ENCODE measurements at regions not wholly inside any gene's neighbourhood (a gene's known extent, or its start where the extent isn't known, plus 50 kb on each side); places are given as distances from the start of the nearest gene placed in this dataset.

DNA sequence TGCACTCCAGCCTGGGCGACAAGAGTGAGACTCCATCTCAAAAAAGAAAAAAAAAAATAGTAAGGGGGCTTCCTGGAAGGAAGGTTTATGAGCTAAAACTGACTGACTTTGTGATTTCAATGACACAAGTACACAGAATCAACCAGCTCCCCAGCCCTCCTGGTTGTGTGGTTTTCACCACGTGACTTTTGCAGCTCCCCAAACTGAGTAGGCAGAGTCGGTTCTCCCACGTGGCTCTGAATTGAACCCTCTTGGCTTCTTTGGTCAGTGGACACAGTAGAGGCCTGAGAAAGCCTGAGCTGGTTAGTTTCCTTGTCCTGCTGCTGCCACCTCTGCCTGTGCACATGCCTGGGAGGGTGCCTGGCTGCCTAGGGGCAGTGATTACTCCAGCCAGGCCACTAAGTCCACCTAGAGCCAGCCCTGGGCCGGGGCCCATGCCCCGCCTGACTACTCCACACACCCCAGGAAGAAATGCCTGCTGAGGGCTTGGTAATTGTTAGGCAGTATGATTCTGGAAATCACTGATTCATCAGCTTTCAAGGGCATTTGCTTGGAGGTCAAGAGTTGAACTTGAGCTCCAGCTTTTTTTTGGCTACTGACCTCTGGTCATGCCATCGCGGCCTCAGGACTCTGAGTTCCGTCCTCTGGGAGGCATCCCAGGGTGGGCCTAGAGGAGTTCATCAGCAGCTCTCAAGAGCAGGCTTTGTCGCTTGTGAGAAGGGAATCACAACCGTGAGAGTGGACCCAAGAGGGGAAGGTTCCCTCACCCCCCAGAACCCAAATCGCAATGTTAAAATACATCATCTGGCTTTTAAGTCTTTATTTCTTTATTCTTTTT is 431.9 kb upstream of the HS6ST1 start:
- FAIRE-seq = no peak

DNA sequence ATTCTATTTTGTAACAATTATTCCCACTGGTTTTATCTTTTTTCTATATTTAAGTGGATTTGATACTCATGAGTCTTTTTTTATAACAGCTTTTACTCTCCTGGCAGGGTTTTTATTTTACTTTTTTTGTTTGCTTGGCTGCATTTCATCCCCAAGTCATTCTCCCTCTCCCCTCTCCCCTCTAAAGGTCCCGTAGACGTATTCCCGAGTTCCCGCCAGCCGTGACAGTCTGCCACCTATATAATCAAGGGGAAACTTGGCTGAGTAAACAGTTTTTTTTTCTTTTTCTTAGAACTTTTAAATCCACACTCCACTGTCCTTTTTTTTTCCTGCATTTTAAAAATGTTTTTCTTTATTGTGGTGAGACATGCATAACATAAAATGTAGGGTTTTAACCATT is 433.1 kb upstream of the HS6ST1 start:
- DNase-seq (ENCODE audit: insufficient read length, low spot score) = no peak
- no peak for FAIRE-seq
- TF ChIP-seq SPI1 (IDR thresholded peaks at IDR 0.05; ENCODE audit: low read depth, low read length) = no peak
- no peak for TF ChIP-seq POLR2AphosphoS5 (IDR thresholded peaks at IDR 0.05; ENCODE audit: low read depth, low read length)
- TF ChIP-seq POLR2A (IDR thresholded peaks at IDR 0.05; ENCODE audit: low read depth, low read length) = no peak
- no peak for TF ChIP-seq POU2F2 (IDR thresholded peaks at IDR 0.05; ENCODE audit: low read depth, low read length)
- TF ChIP-seq TAF1 (IDR thresholded peaks at IDR 0.05; ENCODE audit: low read depth, low read length) = no peak
- no peak for TF ChIP-seq PAX5 (IDR thresholded peaks at IDR 0.05; ENCODE audit: insufficient read depth, low read length, severe bottlenecking)

More for the DNA sequence above, 431.9 kb upstream of the HS6ST1 start:
- no peak for DNase-seq (ENCODE audit: insufficient read length, low spot score)
- no peak for TF ChIP-seq POLR2A (IDR thresholded peaks at IDR 0.05; ENCODE audit: low read depth, low read length)
- no peak for TF ChIP-seq POLR2AphosphoS5 (IDR thresholded peaks at IDR 0.05; ENCODE audit: low read depth, low read length)
- TF ChIP-seq SPI1 (IDR thresholded peaks at IDR 0.05; ENCODE audit: low read depth, low read length) = no peak
- TF ChIP-seq TAF1 (IDR thresholded peaks at IDR 0.05; ENCODE audit: low read depth, low read length) = no peak

- DNase-seq (ENCODE audit: insufficient read length, low spot score) (no peak), FAIRE-seq (peak; percentile 23)
- no peak for TF ChIP-seq PAX5 (IDR thresholded peaks at IDR 0.05; ENCODE audit: insufficient read depth, low read length, severe bottlenecking)
- TF ChIP-seq SPI1 (IDR thresholded peaks at IDR 0.05; ENCODE audit: low read depth, low read length) = peak; percentile 56; the same call in 1 of the 2 replicates
Observed at GRCh38 chr2:128752691-128753263, 434.1 kb upstream of the HS6ST1 start.

DNA sequence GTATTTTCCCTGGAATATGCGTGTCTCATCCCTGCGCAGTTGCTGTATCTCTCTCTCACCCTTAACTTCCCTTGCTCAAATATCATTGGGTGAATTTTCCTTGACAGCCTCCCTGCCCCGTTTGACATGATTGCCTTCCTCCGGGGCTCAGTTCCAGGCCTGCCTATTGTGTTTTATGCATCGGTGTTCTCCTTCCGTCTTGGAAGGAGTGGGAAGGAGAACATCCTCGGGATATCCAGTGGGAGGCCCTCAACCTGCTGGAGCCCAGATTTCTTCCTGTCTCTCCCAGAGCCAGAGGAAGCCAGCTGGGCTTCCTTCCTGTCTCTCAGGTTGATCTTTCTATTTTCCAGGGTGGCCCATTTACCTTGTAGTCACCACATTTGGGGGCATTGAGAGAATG is 434.7 kb upstream of the HS6ST1 start:
- no peak for TF ChIP-seq TAF1 (IDR thresholded peaks at IDR 0.05; ENCODE audit: low read depth, low read length)
- TF ChIP-seq SPI1 (IDR thresholded peaks at IDR 0.05; ENCODE audit: low read depth, low read length) = no peak
- TF ChIP-seq PAX5 (IDR thresholded peaks at IDR 0.05; ENCODE audit: insufficient read depth, low read length, severe bottlenecking) = no peak
- TF ChIP-seq POU2F2 (IDR thresholded peaks at IDR 0.05; ENCODE audit: low read depth, low read length) = no peak
- no peak for TF ChIP-seq POLR2AphosphoS5 (IDR thresholded peaks at IDR 0.05; ENCODE audit: low read depth, low read length)
- TF ChIP-seq POLR2A (IDR thresholded peaks at IDR 0.05; ENCODE audit: low read depth, low read length) = no peak
- no peak for DNase-seq (ENCODE audit: insufficient read length, low spot score)
- FAIRE-seq = no peak

DNA sequence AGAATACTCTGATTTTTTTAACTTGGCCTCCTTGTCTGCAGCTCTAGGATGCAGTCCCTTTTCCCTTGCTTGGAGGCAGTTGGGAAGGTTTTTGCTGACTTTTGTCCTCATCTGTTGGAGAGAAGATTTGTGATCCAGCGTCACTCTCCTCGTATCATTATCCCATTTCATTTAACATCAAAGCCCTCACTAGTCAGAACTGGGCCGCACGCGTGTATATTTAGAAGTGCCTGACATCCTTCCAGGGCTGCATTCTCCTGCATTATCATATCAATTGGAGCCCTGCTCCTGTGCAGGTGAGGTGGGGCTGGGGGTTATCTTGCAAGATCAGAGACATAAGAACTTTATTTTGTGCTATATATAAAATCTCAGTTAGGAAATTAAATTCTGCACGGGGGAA is 435.1 kb upstream of the HS6ST1 start:
- TF ChIP-seq POU2F2 (IDR thresholded peaks at IDR 0.05; ENCODE audit: low read depth, low read length) = no peak
- no peak for TF ChIP-seq POLR2A (IDR thresholded peaks at IDR 0.05; ENCODE audit: low read depth, low read length)
- no peak for TF ChIP-seq POLR2AphosphoS5 (IDR thresholded peaks at IDR 0.05; ENCODE audit: low read depth, low read length)
- no peak for TF ChIP-seq PAX5 (IDR thresholded peaks at IDR 0.05; ENCODE audit: insufficient read depth, low read length, severe bottlenecking)
- TF ChIP-seq TAF1 (IDR thresholded peaks at IDR 0.05; ENCODE audit: low read depth, low read length) = no peak
- TF ChIP-seq SPI1 (IDR thresholded peaks at IDR 0.05; ENCODE audit: low read depth, low read length) = no peak
- DNase-seq (ENCODE audit: insufficient read length, low spot score) = no peak
- FAIRE-seq = no peak

DNA sequence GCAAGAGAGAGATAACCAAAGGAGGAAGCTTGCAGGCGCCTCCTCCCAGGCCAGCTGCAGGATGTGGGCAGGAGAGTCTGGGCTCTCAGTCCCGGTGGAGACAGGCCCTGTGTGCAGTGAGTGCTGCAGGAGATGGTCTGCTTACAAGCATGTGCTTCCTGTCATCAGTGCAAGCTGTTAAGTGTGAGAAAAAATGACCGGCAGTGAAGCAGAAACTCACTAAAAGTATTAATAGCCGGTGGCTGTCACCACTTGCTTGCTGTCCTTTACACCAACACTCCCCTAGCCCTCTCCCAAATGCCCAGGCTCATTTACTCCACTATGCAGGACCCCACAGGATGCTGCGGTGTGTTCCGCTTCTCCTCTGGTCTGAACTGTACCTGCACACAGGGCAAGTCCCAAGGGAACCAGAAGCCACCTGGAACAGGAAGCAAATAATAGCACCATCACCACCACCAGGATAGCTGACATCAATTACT is 435.6 kb upstream of the HS6ST1 start:
- no peak for TF ChIP-seq POU2F2 (IDR thresholded peaks at IDR 0.05; ENCODE audit: low read depth, low read length)
- no peak for TF ChIP-seq PAX5 (IDR thresholded peaks at IDR 0.05; ENCODE audit: insufficient read depth, low read length, severe bottlenecking)
- no peak for TF ChIP-seq TAF1 (IDR thresholded peaks at IDR 0.05; ENCODE audit: low read depth, low read length)
- TF ChIP-seq POLR2AphosphoS5 (IDR thresholded peaks at IDR 0.05; ENCODE audit: low read depth, low read length) = no peak
- TF ChIP-seq POLR2A (IDR thresholded peaks at IDR 0.05; ENCODE audit: low read depth, low read length) = no peak
- no peak for TF ChIP-seq SPI1 (IDR thresholded peaks at IDR 0.05; ENCODE audit: low read depth, low read length)
- FAIRE-seq = peak; percentile 86
- DNase-seq (ENCODE audit: insufficient read length, low spot score) = peak; percentile 51

DNA sequence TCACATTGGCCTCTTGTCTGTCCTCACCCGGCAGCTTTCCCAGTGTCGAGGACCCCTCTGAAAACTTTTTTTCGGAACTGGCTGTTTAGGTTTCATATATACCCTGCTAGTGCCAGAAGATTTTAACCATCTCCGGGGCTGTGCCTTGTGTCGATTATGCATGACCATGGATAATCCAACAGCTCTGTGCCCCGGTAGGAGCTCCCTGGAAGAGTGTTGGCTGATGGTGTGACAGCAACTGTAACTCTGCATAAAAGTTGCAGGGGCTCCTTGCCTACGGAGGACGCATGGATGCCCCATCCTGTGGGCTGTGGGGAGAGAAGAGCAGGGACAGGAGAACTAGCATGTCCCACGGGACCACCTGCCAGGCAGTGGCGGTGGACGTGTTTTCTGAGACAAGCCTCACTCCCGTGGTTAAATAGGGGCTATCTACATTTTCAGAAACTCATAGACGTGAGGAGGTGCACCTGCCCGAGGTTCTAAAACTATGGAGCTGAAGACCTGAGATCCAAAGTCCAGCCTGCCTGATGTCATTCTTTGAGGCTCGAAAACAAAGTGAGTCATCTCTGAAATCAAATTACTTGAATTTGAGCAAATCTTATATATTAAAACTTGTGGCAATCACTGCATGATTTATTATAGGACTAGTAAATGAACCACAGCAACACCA is 437.2 kb upstream of the HS6ST1 start:
- no peak for DNase-seq (ENCODE audit: insufficient read length, low spot score)
- no peak for TF ChIP-seq SPI1 (IDR thresholded peaks at IDR 0.05; ENCODE audit: low read depth, low read length)
- TF ChIP-seq POU2F2 (IDR thresholded peaks at IDR 0.05; ENCODE audit: low read depth, low read length) = no peak
- TF ChIP-seq TAF1 (IDR thresholded peaks at IDR 0.05; ENCODE audit: low read depth, low read length) = no peak
- TF ChIP-seq POLR2AphosphoS5 (IDR thresholded peaks at IDR 0.05; ENCODE audit: low read depth, low read length) = no peak
- TF ChIP-seq POLR2A (IDR thresholded peaks at IDR 0.05; ENCODE audit: low read depth, low read length) = no peak
- TF ChIP-seq PAX5 (IDR thresholded peaks at IDR 0.05; ENCODE audit: insufficient read depth, low read length, severe bottlenecking) = no peak
- no peak for FAIRE-seq

- no peak for DNase-seq (ENCODE audit: insufficient read length, low spot score)
- FAIRE-seq = no peak
- no peak for TF ChIP-seq POU2F2 (IDR thresholded peaks at IDR 0.05; ENCODE audit: low read depth, low read length)
- no peak for TF ChIP-seq PAX5 (IDR thresholded peaks at IDR 0.05; ENCODE audit: insufficient read depth, low read length, severe bottlenecking)
- no peak for TF ChIP-seq POLR2A (IDR thresholded peaks at IDR 0.05; ENCODE audit: low read depth, low read length)
- TF ChIP-seq TAF1 (IDR thresholded peaks at IDR 0.05; ENCODE audit: low read depth, low read length) = no peak
- no peak for TF ChIP-seq POLR2AphosphoS5 (IDR thresholded peaks at IDR 0.05; ENCODE audit: low read depth, low read length)
- TF ChIP-seq SPI1 (IDR thresholded peaks at IDR 0.05; ENCODE audit: low read depth, low read length) = no peak
Observed at GRCh38 chr2:128756365-128756717, 437.7 kb upstream of the HS6ST1 start.

DNA sequence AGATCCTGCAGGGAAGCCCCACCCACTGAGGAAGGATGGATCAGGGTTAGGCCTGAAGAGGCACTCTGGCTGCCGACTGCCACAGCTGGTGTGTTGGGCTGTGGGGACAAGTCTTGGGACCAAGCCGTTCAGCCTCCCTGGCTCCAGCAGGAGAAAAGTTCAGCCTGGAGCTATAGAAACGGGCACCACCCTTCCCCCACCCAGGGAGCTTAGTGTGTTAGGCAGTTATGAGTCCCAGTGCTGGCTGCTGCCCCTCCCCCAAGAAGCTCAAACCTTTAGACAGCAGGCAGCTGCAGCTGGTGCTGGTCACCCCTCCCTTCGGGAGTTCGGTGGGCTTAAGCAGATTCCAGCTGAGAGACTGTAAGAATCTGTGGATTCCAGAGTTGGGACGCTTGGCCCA is 447.1 kb upstream of the HS6ST1 start:
- FAIRE-seq (no peak), DNase-seq (ENCODE audit: insufficient read length, low spot score) (no peak)
- TF ChIP-seq POLR2AphosphoS5 (IDR thresholded peaks at IDR 0.05; ENCODE audit: low read depth, low read length) (no peak), TAF1 (IDR thresholded peaks at IDR 0.05; ENCODE audit: low read depth, low read length) (no peak), SPI1 (IDR thresholded peaks at IDR 0.05; ENCODE audit: low read depth, low read length) (no peak), POLR2A (IDR thresholded peaks at IDR 0.05; ENCODE audit: low read depth, low read length) (no peak), POU2F2 (IDR thresholded peaks at IDR 0.05; ENCODE audit: low read depth, low read length) (no peak), PAX5 (IDR thresholded peaks at IDR 0.05; ENCODE audit: insufficient read depth, low read length, severe bottlenecking) (no peak)
